ENCODE measurements at regions not wholly inside any gene's neighbourhood (a gene's known extent, or its start where the extent isn't known, plus 50 kb on each side); places are given as distances from the start of the nearest gene placed in this dataset.

- TF ChIP-seq, protein P1, sequence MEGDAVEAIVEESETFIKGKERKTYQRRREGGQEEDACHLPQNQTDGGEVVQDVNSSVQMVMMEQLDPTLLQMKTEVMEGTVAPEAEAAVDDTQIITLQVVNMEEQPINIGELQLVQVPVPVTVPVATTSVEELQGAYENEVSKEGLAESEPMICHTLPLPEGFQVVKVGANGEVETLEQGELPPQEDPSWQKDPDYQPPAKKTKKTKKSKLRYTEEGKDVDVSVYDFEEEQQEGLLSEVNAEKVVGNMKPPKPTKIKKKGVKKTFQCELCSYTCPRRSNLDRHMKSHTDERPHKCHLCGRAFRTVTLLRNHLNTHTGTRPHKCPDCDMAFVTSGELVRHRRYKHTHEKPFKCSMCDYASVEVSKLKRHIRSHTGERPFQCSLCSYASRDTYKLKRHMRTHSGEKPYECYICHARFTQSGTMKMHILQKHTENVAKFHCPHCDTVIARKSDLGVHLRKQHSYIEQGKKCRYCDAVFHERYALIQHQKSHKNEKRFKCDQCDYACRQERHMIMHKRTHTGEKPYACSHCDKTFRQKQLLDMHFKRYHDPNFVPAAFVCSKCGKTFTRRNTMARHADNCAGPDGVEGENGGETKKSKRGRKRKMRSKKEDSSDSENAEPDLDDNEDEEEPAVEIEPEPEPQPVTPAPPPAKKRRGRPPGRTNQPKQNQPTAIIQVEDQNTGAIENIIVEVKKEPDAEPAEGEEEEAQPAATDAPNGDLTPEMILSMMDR (IDR thresholded peaks at IDR 0.05): no peak
- no peak for TF ChIP-seq EP300 (IDR thresholded peaks at IDR 0.05)
- TF ChIP-seq POLR2A (IDR thresholded peaks at IDR 0.05): no peak
These were observed 93.0 kb upstream of the PCGF5 start for GRCh38 chr10:91127341-91128082.
